SH-SY5Y (cell line): ENCODE measurements at regions not wholly inside any gene's neighbourhood (a gene's known extent, or its start where the extent isn't known, plus 50 kb on each side); places are given as distances from the start of the nearest gene placed in this dataset.

ENCODE experiments used
- GATA2 ChIP-seq: IDR thresholded peaks from 2 replicates; pipeline ENCODE4 v1.6.1; 2011; ENCODE audit warnings: mild to moderate bottlenecking, low read depth, low read length
- GATA3 ChIP-seq: IDR thresholded peaks from 2 replicates; pipeline ENCODE4 v1.6.1; 2011; ENCODE audit warnings: low read depth, mild to moderate bottlenecking, low read length, moderate library complexity

GRCh38 chr2:212721026-212721451 is 182.4 kb upstream of the ERBB4 start:
- no peak for TF ChIP-seq GATA2
- TF ChIP-seq GATA3 = no peak

- TF ChIP-seq GATA3 = no peak
These were observed 175.1 kb upstream of the ERBB4 start for GRCh38 chr2:212713681-212714080.

GRCh38 chr2:212712991-212713390 is 174.4 kb upstream of the ERBB4 start:
- no peak for TF ChIP-seq GATA2
- no peak for TF ChIP-seq GATA3

GRCh38 chr2:212712466-212712865 is 173.9 kb upstream of the ERBB4 start:
- TF ChIP-seq GATA2 = no peak
- no peak for TF ChIP-seq GATA3

GRCh38 chr2:212711856-212712255 is 173.3 kb upstream of the ERBB4 start:
- TF ChIP-seq GATA3 (no peak), GATA2 (no peak)

- TF ChIP-seq GATA2 (no peak), GATA3 (no peak)
These were observed 170.7 kb upstream of the ERBB4 start for GRCh38 chr2:212709280-212709679.

- TF ChIP-seq GATA2 (no peak), GATA3 (no peak)
These were observed 169.8 kb upstream of the ERBB4 start for GRCh38 chr2:212708355-212708754.

GRCh38 chr2:212695426-212695825 is 156.8 kb upstream of the ERBB4 start:
- TF ChIP-seq GATA3 = no peak
- TF ChIP-seq GATA2 = no peak

GRCh38 chr2:212694398-212694797 is 155.8 kb upstream of the ERBB4 start:
- TF ChIP-seq GATA3 (no peak), GATA2 (no peak)

GRCh38 chr2:212692466-212692865 is 153.9 kb upstream of the ERBB4 start:
- no peak for TF ChIP-seq GATA3
- no peak for TF ChIP-seq GATA2

GRCh38 chr2:212686285-212686895 is 147.8 kb upstream of the ERBB4 start:
- TF ChIP-seq GATA3 (no peak), GATA2 (no peak)

- TF ChIP-seq GATA3 (no peak), GATA2 (no peak)
These were observed 144.9 kb upstream of the ERBB4 start for GRCh38 chr2:212683346-212684097.

- TF ChIP-seq GATA2 = no peak
- TF ChIP-seq GATA3 = no peak
These were observed 144.3 kb upstream of the ERBB4 start for GRCh38 chr2:212682937-212683336.

- TF ChIP-seq GATA2 (no peak), GATA3 (no peak)
These were observed 138.9 kb upstream of the ERBB4 start for GRCh38 chr2:212677466-212677865.

GRCh38 chr2:212672186-212672585 is 133.6 kb upstream of the ERBB4 start:
- TF ChIP-seq GATA3 (no peak), GATA2 (no peak)
